HL-60 (cell line): ENCODE measurements at regions not wholly inside any gene's neighbourhood (a gene's known extent, or its start where the extent isn't known, plus 50 kb on each side); places are given as distances from the start of the nearest gene placed in this dataset.

Source experiments
- CTCF ChIP-seq: IDR thresholded peaks from one replicate; pipeline ENCODE4 v1.5.1; 2011; ENCODE audit warnings: low read length, control low read depth, inconsistent platforms; ENCODE audit not compliant: insufficient read depth
- POLR2AphosphoS5 ChIP-seq: IDR thresholded peaks from 2 replicates; pipeline ENCODE4 v1.6.1; 2012; ENCODE audit warnings: low read depth
- REST ChIP-seq: IDR thresholded peaks from 2 replicates; pipeline ENCODE4 v1.6.1; 2012; ENCODE audit warnings: low read depth; ENCODE audit not compliant: insufficient replicate concordance
- SPI1 ChIP-seq: IDR thresholded peaks from 2 replicates; pipeline ENCODE4 v1.6.1; 2012; ENCODE audit warnings: low read depth, mild to moderate bottlenecking, borderline replicate concordance

GRCh38 chr11:71133946-71134345, 118.4 kb downstream of the SHANK2 start:
- TF ChIP-seq CTCF (no peak), POLR2AphosphoS5 (no peak), REST (no peak), SPI1 (no peak)
